HG03457 (cell line): ENCODE measurements at regions not wholly inside any gene's neighbourhood (a gene's known extent, or its start where the extent isn't known, plus 50 kb on each side); places are given as distances from the start of the nearest gene placed in this dataset.

Source experiments
- ATAC-seq: cut with Tn5 transposase; IDR thresholded peaks from one replicate; pipeline ENCODE4 v1.9.1; 2021; ENCODE audit warnings: moderate number of reproducible peaks; ENCODE audit not compliant: unreplicated experiment

DNA sequence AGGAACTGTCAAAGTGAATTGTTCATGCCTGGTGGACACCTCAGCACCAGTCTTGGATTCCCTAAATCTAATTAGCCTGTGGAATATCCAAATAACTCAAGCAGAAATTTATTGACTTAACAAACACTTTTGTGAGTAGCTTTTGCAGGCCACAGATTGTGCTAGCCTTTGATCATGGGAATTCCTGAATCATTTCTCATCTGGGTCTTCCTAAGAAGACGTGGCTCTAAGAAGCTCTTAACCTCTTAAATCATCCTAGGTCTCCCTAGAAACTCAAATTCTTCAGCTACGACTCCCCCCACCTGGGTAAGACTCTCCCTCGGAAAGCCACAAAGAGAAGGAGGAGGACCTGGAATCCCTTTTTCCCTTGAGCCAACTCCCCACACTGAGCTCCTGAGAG is 53.8 kb upstream of the PSEN2 start:
- no peak for ATAC-seq

GRCh38 chr1:226814751-226815537 is 55.5 kb upstream of the PSEN2 start:
- no peak for ATAC-seq

DNA sequence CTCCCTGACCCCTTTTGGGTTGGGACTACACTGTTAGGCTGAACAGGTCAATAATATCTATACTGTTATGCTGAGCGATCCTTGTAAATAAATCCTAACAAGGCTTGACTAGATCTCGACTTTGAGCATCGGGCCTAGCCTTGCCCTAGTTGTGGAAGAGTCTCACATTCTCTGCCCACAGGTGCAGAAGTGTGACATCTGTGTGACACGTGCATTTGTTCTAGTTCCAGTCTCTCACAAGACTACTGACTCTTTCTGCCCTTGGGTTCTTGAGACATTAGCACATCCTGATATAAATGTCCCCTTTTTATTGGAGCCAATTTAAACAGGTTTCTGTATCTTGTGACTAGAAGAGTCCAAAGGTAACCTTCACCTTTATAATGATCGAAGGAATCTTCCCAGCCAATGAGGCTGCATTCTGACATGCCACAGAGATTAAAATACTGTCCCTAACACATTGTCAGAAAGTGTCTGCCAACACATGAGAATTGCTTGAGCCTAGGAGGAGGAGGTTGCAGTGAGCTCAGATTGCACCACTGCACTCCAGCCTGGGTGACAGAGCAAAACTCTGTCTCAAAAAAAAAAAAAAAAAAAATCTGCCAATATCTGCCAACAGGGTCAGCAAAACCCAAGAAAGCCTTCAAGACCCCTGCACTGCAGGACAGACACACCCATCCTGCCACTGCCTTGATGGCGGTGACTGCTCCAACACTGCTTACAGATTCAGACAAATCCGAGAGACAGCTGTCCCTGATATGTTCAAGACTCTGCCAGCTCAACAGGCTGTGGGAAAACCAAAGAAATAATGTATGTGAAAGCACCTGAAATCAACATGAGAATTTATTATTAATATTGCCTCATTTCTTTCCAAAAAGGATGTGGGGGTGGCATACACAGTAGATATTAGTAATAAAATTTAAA is 56.5 kb upstream of the PSEN2 start:
- no peak for ATAC-seq

DNA sequence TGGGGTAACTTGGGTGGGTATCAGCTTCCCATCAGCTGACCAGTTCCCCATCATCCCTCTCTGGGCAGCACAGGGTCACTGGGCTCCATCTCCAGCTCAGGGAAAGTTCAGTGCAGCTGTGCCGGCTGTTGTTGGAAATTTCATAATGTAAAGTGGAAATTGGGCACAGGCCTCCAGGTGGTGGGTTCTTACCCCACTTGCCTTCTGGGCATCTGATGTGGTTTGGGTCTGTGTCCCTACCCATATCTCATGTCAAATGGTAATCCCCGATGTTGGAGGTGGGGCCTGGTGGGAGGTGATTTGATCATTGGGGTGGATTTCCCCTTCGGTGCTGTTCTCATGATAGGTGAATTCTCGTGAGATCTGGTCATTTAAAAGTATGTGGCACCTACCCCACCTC is 59.7 kb upstream of the PSEN2 start:
- ATAC-seq: no peak

- no peak for ATAC-seq
These were observed 60.4 kb upstream of the PSEN2 start for GRCh38 chr1:226809785-226810571.

GRCh38 chr1:226808501-226808900 is 61.9 kb upstream of the PSEN2 start:
- no peak for ATAC-seq

DNA sequence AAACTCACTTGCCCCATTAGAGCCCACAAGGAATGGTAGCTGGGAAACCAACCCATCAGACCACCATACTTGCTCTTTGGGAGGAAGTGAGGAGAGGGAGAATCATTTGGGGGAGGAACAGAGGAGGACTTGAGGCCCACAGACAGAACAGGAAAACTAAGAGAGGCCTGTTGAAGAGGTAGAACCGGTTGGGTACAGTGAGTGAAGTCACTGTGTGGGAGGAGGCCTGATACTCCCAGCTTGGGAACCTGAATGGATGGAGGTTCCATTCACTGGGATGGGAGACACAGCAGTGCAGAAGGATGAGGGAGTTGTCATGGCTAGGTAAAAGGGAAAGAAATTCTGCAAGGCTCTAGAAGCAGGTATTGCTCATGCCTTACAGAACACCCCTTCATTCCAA is 63.4 kb upstream of the PSEN2 start:
- no peak for ATAC-seq

DNA sequence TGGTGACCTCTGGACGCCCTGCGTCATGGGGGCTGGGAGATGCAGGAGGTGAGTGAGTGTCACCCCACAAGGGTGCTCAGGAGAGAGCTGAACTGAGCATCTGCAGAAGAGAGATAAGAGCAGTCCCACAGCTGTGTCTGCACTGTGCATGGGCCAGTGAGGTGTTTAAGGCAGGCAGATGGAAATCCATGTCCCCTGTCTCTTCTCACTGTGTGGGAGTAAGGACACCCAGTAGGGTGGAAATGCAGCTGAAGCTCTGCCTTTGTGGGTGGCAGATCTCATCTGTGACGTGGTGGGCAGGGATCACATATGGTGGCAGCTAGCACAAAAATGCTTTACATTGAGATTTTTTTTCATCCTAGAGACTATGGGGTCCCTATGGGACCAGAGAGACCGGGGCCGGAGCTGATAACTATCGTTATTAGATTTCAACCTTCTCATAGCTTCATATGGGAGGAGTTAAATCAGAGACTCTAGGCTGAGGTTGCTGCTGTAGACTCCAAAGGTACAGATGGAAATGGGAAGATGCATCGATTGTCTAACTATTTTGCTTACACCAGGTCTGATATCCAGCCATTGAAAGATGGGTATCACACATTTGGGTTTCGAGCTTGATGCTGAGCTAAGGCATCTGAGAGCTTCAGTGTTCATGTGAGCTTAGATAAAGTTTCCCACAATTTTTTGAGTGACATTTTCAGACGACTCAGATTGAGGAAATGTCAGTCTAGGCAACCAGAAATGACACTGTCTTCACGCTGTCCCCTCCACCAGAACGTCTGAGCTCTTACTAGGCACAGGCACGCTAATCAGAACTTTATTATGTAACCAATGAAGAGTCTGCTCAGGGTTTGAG is 65.3 kb upstream of the PSEN2 start:
- no peak for ATAC-seq

DNA sequence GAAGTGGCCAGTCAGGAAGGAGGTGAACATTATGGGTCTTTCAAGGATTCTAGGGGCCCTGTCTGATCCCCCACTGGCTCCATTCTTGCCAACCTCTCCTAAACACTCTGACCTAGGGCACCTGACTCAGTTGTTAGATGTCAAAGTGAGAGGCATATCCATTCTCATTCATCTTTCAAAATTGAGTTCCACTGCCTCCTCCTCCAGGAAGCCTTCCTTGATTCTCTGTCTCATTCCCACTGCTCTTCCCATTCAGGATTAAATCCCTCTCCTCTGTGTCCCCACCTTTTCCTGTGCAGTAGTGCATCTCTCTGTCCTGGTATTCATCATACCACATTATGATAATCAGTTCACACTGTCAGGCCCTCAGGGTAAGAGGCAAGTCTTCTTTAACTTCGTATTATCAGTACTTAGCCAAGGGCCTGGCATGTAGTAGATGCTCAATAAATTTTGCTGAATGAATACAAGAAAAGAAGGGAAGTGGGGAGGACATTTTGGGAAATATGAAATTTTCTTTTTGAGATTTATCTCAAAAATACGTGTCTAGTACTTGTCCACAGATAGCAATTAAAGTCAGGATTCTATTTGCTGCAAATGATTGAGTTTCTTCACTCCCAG is 61.8 kb upstream of the ITPKB start:
- no peak for ATAC-seq

GRCh38 chr1:226799634-226800281 is 60.7 kb upstream of the ITPKB start:
- ATAC-seq: no peak

DNA sequence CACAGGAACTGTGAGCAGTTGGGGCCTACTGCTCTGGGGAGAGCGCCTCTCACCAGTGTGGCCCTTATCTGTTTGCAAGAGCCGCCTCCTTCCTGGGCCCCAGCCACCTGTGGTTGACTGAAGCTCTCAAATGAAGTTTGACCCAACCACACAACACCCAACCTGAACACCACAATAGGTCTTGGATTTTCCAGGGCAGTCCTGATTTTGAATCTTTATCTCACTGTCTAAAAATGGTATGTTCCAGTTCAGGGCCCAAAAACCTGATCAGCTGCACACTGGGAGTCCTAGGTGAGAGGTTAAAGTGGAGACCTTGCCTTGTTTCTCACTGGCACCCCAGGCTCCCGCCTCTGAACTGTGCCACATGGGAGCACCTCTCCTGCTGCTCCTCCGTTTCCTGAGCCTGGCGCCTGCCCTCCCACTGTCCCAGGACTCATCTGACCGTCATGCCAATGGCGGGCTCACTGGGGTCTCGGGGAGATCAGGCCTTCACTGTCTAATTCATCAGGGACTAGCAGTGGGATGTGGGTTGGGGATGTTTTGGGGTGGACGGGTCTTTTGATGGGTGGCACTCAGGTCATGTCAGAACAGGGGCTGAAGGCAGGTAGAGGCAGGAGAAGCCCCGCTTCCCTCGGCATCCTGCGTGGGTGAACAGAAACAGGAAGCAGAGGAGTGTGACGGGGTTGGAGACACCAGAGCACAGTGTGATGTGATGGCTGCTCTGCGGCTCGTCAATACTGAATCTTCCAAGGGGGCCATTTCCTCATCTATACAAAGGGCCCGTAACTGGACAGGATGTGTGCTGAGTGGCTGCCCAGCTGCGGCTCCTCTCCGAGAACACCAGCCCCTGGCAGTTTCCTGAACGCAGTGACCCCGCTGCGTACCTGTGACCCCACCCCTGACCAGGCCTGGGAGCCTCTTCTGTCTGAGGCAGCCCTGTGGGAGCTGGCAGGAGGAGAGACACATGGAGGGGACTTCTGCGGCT is 59.6 kb upstream of the ITPKB start:
- ATAC-seq: peak; percentile 60

DNA sequence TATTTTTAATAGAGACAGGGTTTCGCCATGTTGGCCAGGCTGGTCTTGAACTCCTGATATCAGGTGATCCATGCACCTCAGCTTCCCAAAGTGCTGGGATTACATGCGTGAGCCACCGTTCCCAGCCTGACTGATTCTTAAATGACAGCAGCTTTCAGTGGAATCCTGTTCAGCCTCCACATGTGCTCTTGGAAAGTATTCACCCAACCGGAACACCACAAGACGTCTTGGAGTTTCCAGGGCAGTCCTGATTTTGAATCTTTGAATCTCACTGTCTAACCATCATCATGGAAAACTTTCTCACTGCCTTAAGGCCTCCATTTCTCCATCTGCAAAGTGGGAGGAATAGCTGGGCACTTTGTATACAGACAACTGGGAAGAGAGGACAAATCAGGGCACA is 58.1 kb upstream of the ITPKB start:
- ATAC-seq: no peak

DNA sequence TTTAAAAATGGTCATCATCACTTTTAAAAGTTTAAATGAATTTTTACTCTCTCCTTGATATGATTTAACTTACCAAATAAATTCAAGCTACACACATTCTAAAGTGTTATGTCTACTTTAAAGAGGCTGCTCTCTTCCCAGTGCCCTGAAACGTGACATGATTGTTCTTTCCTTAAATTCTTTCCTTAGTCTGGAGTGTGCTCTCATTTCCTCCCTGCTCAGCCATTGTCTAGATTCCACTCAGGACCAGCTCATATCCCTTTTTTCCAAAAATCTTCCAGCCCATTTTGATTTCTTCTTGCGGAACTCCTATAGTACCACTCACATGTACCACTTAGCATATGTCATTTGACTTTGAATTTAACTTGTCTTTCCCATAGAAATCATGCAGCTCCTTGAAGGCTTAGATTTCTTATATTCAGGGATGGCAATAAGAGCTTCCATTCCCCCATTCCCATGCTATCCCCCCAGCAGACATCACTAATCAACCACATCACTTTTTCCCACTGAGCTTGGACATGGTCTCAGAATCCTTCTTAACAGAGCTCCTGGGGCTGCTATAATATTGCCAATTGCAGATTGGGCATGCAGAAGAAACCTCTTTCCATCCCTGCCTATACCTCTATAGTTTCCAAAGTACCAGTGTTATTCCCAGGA is 54.7 kb upstream of the ITPKB start:
- no peak for ATAC-seq

DNA sequence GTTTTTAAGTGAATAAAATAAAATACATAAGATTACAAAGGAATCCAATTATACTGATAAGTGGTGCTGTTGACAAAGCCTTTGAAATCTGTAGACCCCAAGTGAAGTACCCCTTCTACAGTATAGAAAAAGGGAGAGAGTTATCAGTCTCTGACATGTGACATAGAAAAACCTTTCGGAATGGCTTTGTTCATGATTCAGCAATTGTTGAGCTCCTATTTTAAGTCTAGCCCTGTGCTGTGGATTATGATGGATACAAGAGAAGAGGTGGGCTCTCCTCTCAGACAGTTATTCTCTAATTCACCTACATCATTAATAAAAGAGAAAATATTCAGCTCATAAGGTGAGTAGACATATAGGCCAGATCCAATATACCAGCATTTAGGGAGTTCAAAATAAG is 53.3 kb upstream of the ITPKB start:
- ATAC-seq: no peak

DNA sequence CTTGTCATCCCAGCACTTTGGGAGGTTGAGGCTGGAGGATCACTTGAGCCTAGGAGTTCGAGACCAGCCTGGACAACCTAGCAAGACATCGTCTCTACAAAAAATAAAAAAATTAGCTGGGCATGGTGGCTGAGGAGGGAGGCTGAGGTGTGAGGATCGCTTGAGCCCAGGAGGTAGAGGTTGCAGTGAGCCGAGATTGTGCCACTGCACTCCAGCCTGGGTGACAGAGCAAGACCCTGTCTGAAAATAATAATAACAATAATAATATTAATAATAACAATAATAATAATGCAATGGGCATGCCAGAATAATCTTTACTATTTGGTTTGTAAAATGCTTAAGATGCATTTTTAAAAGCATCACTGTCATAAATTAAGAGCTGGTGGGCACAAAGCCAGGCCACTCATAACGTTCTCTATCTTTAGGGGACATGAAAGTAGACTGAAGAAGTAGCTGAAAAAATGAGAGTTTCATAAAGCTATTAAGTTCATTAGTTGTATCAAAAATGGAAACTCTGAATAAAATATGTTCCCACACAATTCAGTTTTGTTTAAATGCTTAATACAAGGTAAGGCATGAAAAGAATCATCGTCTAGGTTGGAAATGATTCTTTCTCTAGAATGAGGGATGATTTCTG is 51.6 kb upstream of the ITPKB start:
- ATAC-seq: no peak

- ATAC-seq: peak; percentile 66
These were observed 49.9 kb upstream of the ITPKB start for GRCh38 chr1:226788965-226789364.
